Loucy (cell line): ENCODE measurements at regions not wholly inside any gene's neighbourhood (a gene's known extent, or its start where the extent isn't known, plus 50 kb on each side); places are given as distances from the start of the nearest gene placed in this dataset.
A peak's percentile ranks its signal among the peaks of the same experiment; 100 is the strongest.

Source experiments
- H2AFZ ChIP-seq: fragments of 200-600 bp; sonication (generic); 2 replicates; pipeline ENCODE4 v1.6.0; 2016; ENCODE audit warnings: antibody characterized with exemption, mild to moderate bottlenecking, low read length, moderate library complexity
- H3F3A ChIP-seq: fragments of 200-600 bp; 2 replicates; pipeline ENCODE4 v1.6.0; 2016; ENCODE audit warnings: antibody characterized with exemption, low read depth, mild to moderate bottlenecking
- H3K27me3 ChIP-seq: fragments of 200-600 bp; sonication (generic); 2 replicates; pipeline ENCODE4 v1.6.1; 2014; ENCODE audit warnings: low read length, mild to moderate bottlenecking; ENCODE audit not compliant: insufficient read depth, poor library complexity, severe bottlenecking
- H3K36me3 ChIP-seq: fragments of 200-600 bp; sonication (generic); 2 replicates; pipeline ENCODE4 v1.6.1; 2016; ENCODE audit warnings: low read length; ENCODE audit not compliant: insufficient read depth
- H3K4me1 ChIP-seq: fragments of 200-600 bp; sonication (generic); 2 replicates; pipeline ENCODE4 v1.5.1; 2014; ENCODE audit warnings: low read length, mild to moderate bottlenecking; ENCODE audit not compliant: insufficient read depth, poor library complexity, severe bottlenecking
- H3K4me2 ChIP-seq: fragments of 200-600 bp; sonication (generic); 2 replicates; pipeline ENCODE4 v1.6.0; 2014; ENCODE audit warnings: antibody characterized with exemption, low read length, low read depth, mild to moderate bottlenecking; ENCODE audit not compliant: poor library complexity, severe bottlenecking
- H3K4me3 ChIP-seq: fragments of 200-600 bp; sonication (generic); 2 replicates; pipeline ENCODE4 v1.5.1; 2014; ENCODE audit warnings: low read length, mild to moderate bottlenecking, mixed read lengths; ENCODE audit not compliant: poor library complexity, severe bottlenecking
- H3K79me2 ChIP-seq: fragments of 200-600 bp; sonication (generic); 2 replicates; pipeline ENCODE4 v1.6.1; 2014; ENCODE audit warnings: low read length; ENCODE audit not compliant: insufficient read depth
- H3K9ac ChIP-seq: fragments of 200-600 bp; sonication (generic); 2 replicates; pipeline ENCODE4 v1.6.0; 2014; ENCODE audit warnings: mild to moderate bottlenecking, low read depth, low read length, moderate library complexity; ENCODE audit not compliant: poor library complexity, severe bottlenecking
- H3K9me2 ChIP-seq: fragments of 200-600 bp; sonication (generic); replicated peaks from 2 replicates; pipeline ENCODE4 v1.6.1; 2016; ENCODE audit warnings: low read depth, low read length, mixed read lengths
- H3K9me3 ChIP-seq: fragments of 200-600 bp; sonication (generic); 2 replicates; pipeline ENCODE4 v1.6.1; 2014; ENCODE audit warnings: mild to moderate bottlenecking, antibody characterized with exemption, low read length, low read depth; ENCODE audit not compliant: insufficient read depth
- H4K20me1 ChIP-seq: fragments of 200-600 bp; sonication (generic); 2 replicates; pipeline ENCODE4 v1.6.0; 2014; ENCODE audit warnings: antibody characterized with exemption, low read length, mild to moderate bottlenecking; ENCODE audit not compliant: insufficient read depth, poor library complexity, severe bottlenecking
- CTCF ChIP-seq: fragments of 200-600 bp; sonication (generic); conservative IDR thresholded peaks from 2 replicates; pipeline ENCODE4 v1.5.1; 2014; ENCODE audit warnings: mild to moderate bottlenecking, antibody characterized with exemption, low read length
- EZH2phosphoT487 ChIP-seq: fragments of 200-600 bp; IDR thresholded peaks from 2 replicates; pipeline ENCODE4 v1.6.1; 2018; ENCODE audit warnings: antibody characterized with exemption, mild to moderate bottlenecking, moderate library complexity, borderline replicate concordance

- H3K4me2 ChIP-seq: peak overlapping the region; percentile 82
- no peaks in the 10 kb centered on the region for H4K20me1 ChIP-seq
- no peaks in the 10 kb centered on the region for H3K27me3 ChIP-seq
- peaks cover 81% of the 10 kb centered on the region for H3K4me1 ChIP-seq
- no peaks in the 10 kb centered on the region for H3K79me2 ChIP-seq
- no peak for TF ChIP-seq EZH2phosphoT487
- TF ChIP-seq CTCF: no peak
- H3K9ac ChIP-seq: peak overlapping the region; percentile 78
- no peaks in the 10 kb centered on the region for H3K36me3 ChIP-seq
- no peak overlapping the region for H2AFZ ChIP-seq
- H3K4me3 ChIP-seq: peak overlapping the region; percentile 16
- H3K9me3 ChIP-seq: no peaks in the 10 kb centered on the region
- peaks cover 27% of the 10 kb centered on the region for H3F3A ChIP-seq
- H3K9me2 ChIP-seq: no peaks in the 10 kb centered on the region
These were observed 323.6 kb downstream of the BCOR start for GRCh38 chrX:39773923-39774773.

- Histone ChIP-seq H3K9ac (peak overlapping the region; percentile 35), H3K9me3 (no peaks in the 10 kb centered on the region), H3K4me2 (peak overlapping the region; percentile 82), H2AFZ (no peak overlapping the region), H4K20me1 (no peaks in the 10 kb centered on the region), H3K4me3 (no peak overlapping the region), H3F3A (peaks cover 27% of the 10 kb centered on the region), H3K27me3 (no peaks in the 10 kb centered on the region), H3K79me2 (no peaks in the 10 kb centered on the region), H3K4me1 (peaks cover 75% of the 10 kb centered on the region), H3K36me3 (no peaks in the 10 kb centered on the region), H3K9me2 (no peaks in the 10 kb centered on the region)
- TF ChIP-seq CTCF: no peak
- TF ChIP-seq EZH2phosphoT487: no peak
These were observed 322.9 kb downstream of the BCOR start for GRCh38 chrX:39774774-39775328.

- Histone ChIP-seq H3K36me3 (no peaks in the 10 kb centered on the region), H3K79me2 (no peaks in the 10 kb centered on the region), H2AFZ (peak overlapping the region; percentile 60; the same call in 1 of the 2 replicates), H3K4me3 (no peak overlapping the region), H3F3A (peaks cover 14% of the 10 kb centered on the region), H3K4me1 (peaks cover 54% of the 10 kb centered on the region), H3K9me2 (no peaks in the 10 kb centered on the region), H4K20me1 (no peaks in the 10 kb centered on the region), H3K4me2 (peak overlapping the region; percentile 46), H3K9me3 (no peaks in the 10 kb centered on the region), H3K27me3 (no peaks in the 10 kb centered on the region), H3K9ac (peak overlapping the region; percentile 46)
- TF ChIP-seq EZH2phosphoT487: no peak
- TF ChIP-seq CTCF: no peak
These were observed 320.1 kb downstream of the BCOR start for GRCh38 chrX:39777623-39778025.
